ENCODE measurements at regions not wholly inside any gene's neighbourhood (a gene's known extent, or its start where the extent isn't known, plus 50 kb on each side); places are given as distances from the start of the nearest gene placed in this dataset.

- 81 to 88% (median 85%) methylated on average over 9 to 15 of the region's 15 CpGs for WGBS, 5 donors
- no peak for TF ChIP-seq POLR2A (IDR thresholded peaks at IDR 0.05)
- Histone ChIP-seq H3K4me1 (no peaks in the 10 kb centered on the region), H3K9me3 (peaks cover 0 to 6% (median under 1%) of the 10 kb centered on the region in 4 donors), H3K27ac (no peak overlapping the region), H3K36me3 (no peaks in the 10 kb centered on the region), H3K27me3 (peaks cover 0 to 34% (median 0%) of the 10 kb centered on the region in 3 donors), H3K4me3 (no peak overlapping the region)
- intact Hi-C loops (cut with DNase I; ENCODE audit: low total_unique reads), result no loop called here
- no peak for DNase-seq
Observed at GRCh38 chr19:29429581-29429980, 96.2 kb upstream of the VSTM2B start.

- WGBS, 5 donors, result 65 to 77% (median 72%) methylated on average over 7 of the region's 7 CpGs
- H3K4me1 ChIP-seq, result no peaks in the 10 kb centered on the region
- TF ChIP-seq EP300 (IDR thresholded peaks at IDR 0.05), result no peak
- H3K27ac ChIP-seq, result no peak overlapping the region
- peaks cover 0 to 30% (median 0%) of the 10 kb centered on the region in 3 donors for H3K27me3 ChIP-seq
- no peaks in the 10 kb centered on the region for H3K9me3 ChIP-seq
- DNase-seq, result no peak
- no peaks in the 10 kb centered on the region for H3K36me3 ChIP-seq
- H3K4me3 ChIP-seq, result no peak overlapping the region
- intact Hi-C loops (cut with DNase I; ENCODE audit: low total_unique reads), result no loop called here
Observed at GRCh38 chr19:29431332-29431731, 94.5 kb upstream of the VSTM2B start.

- Histone ChIP-seq H3K4me3 (no peak overlapping the region), H3K4me1 (no peaks in the 10 kb centered on the region), H3K27ac (no peak overlapping the region), H3K9me3 (peaks cover 0 to 9% (median 0%) of the 10 kb centered on the region in 4 donors), H3K36me3 (no peaks in the 10 kb centered on the region), H3K27me3 (peaks cover 0 to 30% (median 0%) of the 10 kb centered on the region in 3 donors)
- no peak for DNase-seq
- intact Hi-C loops (cut with DNase I; ENCODE audit: low total_unique reads), result no loop called here
- 73 to 88% (median 80%) methylated on average over 1 to 5 of the region's 5 CpGs for WGBS, 5 donors
- no peak for TF ChIP-seq POLR2AphosphoS5 (IDR thresholded peaks at IDR 0.05)
Observed at GRCh38 chr19:29432677-29433076, 93.1 kb upstream of the VSTM2B start.

DNA sequence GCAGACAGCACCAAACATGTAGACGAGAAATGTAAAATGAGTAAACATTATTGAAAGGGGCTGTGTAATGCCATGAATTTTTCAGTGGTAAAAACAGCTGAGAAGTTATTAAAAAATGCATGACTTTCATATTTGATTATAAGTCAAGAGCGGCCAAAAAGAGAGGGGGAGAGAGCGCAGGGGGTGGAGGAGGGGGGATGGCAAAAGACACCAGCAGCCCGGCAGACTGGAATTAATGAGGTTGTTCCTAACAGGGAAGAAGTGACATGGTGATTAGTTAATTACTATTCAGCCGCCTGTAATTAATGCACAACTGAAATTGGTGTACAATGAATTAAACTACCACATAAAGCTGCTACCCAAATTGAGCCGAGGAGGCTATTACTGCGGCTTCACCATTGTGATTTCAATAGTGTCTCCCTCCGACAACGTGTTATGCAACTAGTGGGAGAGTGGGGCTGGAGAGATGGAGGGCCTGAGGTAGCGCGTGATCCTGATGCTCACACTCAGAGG is 89.1 kb upstream of the VSTM2B start:
- H3K27ac ChIP-seq, result no peak overlapping the region
- no peaks in the 10 kb centered on the region for H3K36me3 ChIP-seq
- H3K4me1 ChIP-seq, result no peaks in the 10 kb centered on the region
- H3K4me3 ChIP-seq, result no peak overlapping the region
- WGBS, 5 donors, result 81 to 93% (median 88%) methylated on average over 11 of the region's 11 CpGs
- intact Hi-C loops (cut with DNase I; ENCODE audit: low total_unique reads), result no loop called here
- H3K9me3 ChIP-seq, result peaks cover 6 to 40% (median 20%) of the 10 kb centered on the region in 4 donors
- DNase-seq, result no peak
- H3K27me3 ChIP-seq, result peaks cover 0 to 20% (median 0%) of the 10 kb centered on the region in 3 donors
- TF ChIP-seq EP300 (IDR thresholded peaks at IDR 0.05) (no peak), POLR2AphosphoS5 (IDR thresholded peaks at IDR 0.05) (no peak), CTCF (IDR thresholded peaks at IDR 0.05) (no peak), POLR2A (IDR thresholded peaks at IDR 0.05) (no peak)

GRCh38 chr19:29439021-29439420 is 86.8 kb upstream of the VSTM2B start:
- peaks cover 0 to 16% (median 0%) of the 10 kb centered on the region in 3 donors for H3K27me3 ChIP-seq
- H3K4me1 ChIP-seq, result no peaks in the 10 kb centered on the region
- H3K27ac ChIP-seq, result no peak overlapping the region
- no peaks in the 10 kb centered on the region for H3K36me3 ChIP-seq
- DNase-seq, result no peak
- intact Hi-C loops (cut with DNase I; ENCODE audit: low total_unique reads), result no loop called here
- H3K9me3 ChIP-seq, result peaks cover 6 to 53% (median 23%) of the 10 kb centered on the region in 4 donors
- no peak overlapping the region for H3K4me3 ChIP-seq
- no peak for TF ChIP-seq POLR2AphosphoS5 (IDR thresholded peaks at IDR 0.05)
- no peak for TF ChIP-seq EP300 (IDR thresholded peaks at IDR 0.05)
- TF ChIP-seq POLR2A (IDR thresholded peaks at IDR 0.05), result no peak
- TF ChIP-seq CTCF (IDR thresholded peaks at IDR 0.05), result no peak

DNA sequence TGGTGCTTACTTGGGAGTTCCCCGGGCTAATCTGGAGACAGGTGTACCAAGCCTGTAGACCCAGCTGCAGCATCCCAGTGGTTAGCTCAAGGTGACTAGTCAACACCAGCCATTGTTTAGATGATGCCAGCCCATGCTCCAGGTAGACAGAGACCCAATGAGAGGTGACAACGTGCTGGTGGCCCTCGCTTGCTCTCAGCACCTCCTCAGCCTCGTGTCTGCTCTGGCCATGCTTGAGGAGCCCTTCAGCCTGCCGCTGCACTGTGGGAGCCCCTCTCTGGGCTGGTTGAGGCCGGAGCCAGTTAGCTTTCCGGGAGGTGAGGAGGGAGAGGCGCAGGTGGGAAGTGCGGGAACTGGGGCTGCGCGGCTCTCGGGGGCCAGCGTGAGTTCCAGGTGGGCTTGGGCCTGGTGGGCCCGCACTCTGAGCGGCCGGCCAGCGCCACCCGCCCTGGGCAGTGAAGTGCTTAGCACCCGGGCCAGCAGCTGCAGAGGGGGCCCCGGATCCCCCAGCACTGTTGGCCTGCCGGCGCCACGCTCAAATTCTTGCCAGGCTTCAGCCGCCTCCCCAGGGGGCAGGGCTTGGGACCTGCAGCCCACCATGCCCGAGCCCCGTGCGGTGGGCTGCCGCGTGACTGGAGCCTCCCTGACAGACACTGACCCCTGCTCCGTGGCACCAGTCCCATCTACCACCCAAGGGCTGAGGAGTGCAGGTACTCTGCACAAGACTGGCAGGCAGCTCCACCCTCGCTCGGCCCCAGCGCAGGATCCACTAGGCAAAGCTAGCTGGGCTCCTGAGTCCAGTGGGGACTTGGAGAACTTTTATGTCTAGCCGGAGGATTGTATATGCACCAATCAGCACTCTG is 85.9 kb upstream of the VSTM2B start:
- Histone ChIP-seq H3K4me1 (no peaks in the 10 kb centered on the region), H3K9me3 (peaks cover 6 to 53% (median 23%) of the 10 kb centered on the region in 4 donors), H3K27me3 (peaks cover 0 to 8% (median 0%) of the 10 kb centered on the region in 3 donors), H3K4me3 (no peak overlapping the region), H3K27ac (no peak overlapping the region), H3K36me3 (no peaks in the 10 kb centered on the region)
- no peak for TF ChIP-seq EP300 (IDR thresholded peaks at IDR 0.05)
- TF ChIP-seq CTCF (IDR thresholded peaks at IDR 0.05), result no peak
- TF ChIP-seq POLR2AphosphoS5 (IDR thresholded peaks at IDR 0.05), result no peak
- TF ChIP-seq POLR2A (IDR thresholded peaks at IDR 0.05), result no peak
- intact Hi-C loops (cut with DNase I; ENCODE audit: low total_unique reads), result no loop called here
- WGBS, 5 donors, result 79 to 93% (median 88%) methylated on average over 6 to 34 of the region's 34 CpGs
- DNase-seq, result no peak
